ENCODE measurements at regions not wholly inside any gene's neighbourhood (a gene's known extent, or its start where the extent isn't known, plus 50 kb on each side); places are given as distances from the start of the nearest gene placed in this dataset.

DNA sequence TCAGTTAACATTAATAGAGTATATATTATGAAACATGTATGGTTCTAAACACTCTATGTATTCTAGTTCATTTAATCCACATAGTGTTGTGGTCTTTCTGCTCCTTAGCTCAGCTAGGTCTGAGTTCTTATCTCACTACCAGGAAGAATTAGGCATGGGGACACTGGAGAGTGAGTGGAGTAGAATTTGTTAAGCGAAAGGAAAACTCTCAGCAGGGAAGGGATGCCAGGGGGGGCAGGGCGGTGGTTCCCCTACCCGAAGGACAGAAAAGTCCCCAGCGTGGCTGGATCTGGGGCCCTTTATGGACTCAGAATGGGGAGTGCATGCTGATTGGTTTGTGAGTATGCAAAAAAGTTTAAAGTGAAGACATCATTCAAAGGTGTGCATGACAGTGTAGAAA, 727.5 kb downstream of the TBC1D32 start:
- Histone ChIP-seq H3F3A (ENCODE audit: insufficient read depth, low read length, poor library complexity, severe bottlenecking) (no peaks in the 10 kb centered on the region), H4K20me1 (ENCODE audit: insufficient read depth) (no peaks in the 10 kb centered on the region), H3K79me2 (replicated peaks; ENCODE audit: insufficient read depth, low read length) (no peaks in the 10 kb centered on the region), H3K9me3 (ENCODE audit: low read length) (no peaks in the 10 kb centered on the region), H2AFZ (ENCODE audit: low read depth, low read length) (no peak overlapping the region), H3K27me3 (ENCODE audit: insufficient read depth, low read depth, low read length) (no peaks in the 10 kb centered on the region), H3K27ac (ENCODE audit: low read length) (no peak overlapping the region), H3K9ac (ENCODE audit: low read length) (no peak overlapping the region), H3K4me3 (ENCODE audit: low read length) (no peak overlapping the region), H3K9me2 (ENCODE audit: insufficient read depth, low read length) (no peaks in the 10 kb centered on the region), H3K4me2 (ENCODE audit: low read length) (no peak overlapping the region), H3K36me3 (ENCODE audit: insufficient read depth, low read length) (no peaks in the 10 kb centered on the region)
- TF ChIP-seq EZH2 (IDR thresholded peaks at IDR 0.05; ENCODE audit: borderline replicate concordance, insufficient read depth, low read length, poor library complexity, severe bottlenecking) = no peak
- no peak for TF ChIP-seq EP300 (conservative IDR thresholded peaks at IDR 0.05; ENCODE audit: poor library complexity, severe bottlenecking)
- TF ChIP-seq POLR2AphosphoS5 (IDR thresholded peaks at IDR 0.05) = no peak
- TF ChIP-seq, protein P1, sequence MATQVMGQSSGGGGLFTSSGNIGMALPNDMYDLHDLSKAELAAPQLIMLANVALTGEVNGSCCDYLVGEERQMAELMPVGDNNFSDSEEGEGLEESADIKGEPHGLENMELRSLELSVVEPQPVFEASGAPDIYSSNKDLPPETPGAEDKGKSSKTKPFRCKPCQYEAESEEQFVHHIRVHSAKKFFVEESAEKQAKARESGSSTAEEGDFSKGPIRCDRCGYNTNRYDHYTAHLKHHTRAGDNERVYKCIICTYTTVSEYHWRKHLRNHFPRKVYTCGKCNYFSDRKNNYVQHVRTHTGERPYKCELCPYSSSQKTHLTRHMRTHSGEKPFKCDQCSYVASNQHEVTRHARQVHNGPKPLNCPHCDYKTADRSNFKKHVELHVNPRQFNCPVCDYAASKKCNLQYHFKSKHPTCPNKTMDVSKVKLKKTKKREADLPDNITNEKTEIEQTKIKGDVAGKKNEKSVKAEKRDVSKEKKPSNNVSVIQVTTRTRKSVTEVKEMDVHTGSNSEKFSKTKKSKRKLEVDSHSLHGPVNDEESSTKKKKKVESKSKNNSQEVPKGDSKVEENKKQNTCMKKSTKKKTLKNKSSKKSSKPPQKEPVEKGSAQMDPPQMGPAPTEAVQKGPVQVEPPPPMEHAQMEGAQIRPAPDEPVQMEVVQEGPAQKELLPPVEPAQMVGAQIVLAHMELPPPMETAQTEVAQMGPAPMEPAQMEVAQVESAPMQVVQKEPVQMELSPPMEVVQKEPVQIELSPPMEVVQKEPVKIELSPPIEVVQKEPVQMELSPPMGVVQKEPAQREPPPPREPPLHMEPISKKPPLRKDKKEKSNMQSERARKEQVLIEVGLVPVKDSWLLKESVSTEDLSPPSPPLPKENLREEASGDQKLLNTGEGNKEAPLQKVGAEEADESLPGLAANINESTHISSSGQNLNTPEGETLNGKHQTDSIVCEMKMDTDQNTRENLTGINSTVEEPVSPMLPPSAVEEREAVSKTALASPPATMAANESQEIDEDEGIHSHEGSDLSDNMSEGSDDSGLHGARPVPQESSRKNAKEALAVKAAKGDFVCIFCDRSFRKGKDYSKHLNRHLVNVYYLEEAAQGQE (IDR thresholded peaks at IDR 0.05; ENCODE audit: borderline replicate concordance) = no peak
- TF ChIP-seq, protein P2, sequence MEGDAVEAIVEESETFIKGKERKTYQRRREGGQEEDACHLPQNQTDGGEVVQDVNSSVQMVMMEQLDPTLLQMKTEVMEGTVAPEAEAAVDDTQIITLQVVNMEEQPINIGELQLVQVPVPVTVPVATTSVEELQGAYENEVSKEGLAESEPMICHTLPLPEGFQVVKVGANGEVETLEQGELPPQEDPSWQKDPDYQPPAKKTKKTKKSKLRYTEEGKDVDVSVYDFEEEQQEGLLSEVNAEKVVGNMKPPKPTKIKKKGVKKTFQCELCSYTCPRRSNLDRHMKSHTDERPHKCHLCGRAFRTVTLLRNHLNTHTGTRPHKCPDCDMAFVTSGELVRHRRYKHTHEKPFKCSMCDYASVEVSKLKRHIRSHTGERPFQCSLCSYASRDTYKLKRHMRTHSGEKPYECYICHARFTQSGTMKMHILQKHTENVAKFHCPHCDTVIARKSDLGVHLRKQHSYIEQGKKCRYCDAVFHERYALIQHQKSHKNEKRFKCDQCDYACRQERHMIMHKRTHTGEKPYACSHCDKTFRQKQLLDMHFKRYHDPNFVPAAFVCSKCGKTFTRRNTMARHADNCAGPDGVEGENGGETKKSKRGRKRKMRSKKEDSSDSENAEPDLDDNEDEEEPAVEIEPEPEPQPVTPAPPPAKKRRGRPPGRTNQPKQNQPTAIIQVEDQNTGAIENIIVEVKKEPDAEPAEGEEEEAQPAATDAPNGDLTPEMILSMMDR (IDR thresholded peaks at IDR 0.05; ENCODE audit: poor library complexity, severe bottlenecking) = no peak
- TF ChIP-seq RAD21 (conservative IDR thresholded peaks at IDR 0.05) = no peak

DNA sequence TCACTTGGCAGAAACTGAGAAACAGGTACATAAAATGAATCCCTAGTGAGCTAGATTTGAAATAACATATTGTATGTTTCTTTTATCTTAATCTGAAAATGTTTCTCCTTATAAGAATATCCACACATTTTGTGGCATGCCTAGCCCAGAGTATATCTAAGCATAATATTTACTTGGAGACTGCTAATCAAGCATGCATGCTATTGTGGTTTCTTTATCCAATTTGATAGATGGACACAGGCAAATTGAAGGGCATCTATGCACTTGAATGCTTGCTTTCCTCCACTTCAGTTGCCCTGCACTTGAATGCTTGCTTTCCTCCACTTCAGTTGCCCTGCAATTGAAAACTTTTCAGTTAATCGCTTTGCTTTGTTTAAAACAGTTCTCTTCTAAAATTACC, 729.8 kb downstream of the TBC1D32 start:
- Histone ChIP-seq H3K9me3 (ENCODE audit: low read length) (no peaks in the 10 kb centered on the region), H3K27ac (ENCODE audit: low read length) (no peak overlapping the region), H2AFZ (ENCODE audit: low read depth, low read length) (no peak overlapping the region), H3K4me2 (ENCODE audit: low read length) (no peak overlapping the region), H3K4me3 (ENCODE audit: low read length) (no peak overlapping the region), H3K27me3 (ENCODE audit: insufficient read depth, low read depth, low read length) (no peaks in the 10 kb centered on the region), H3F3A (ENCODE audit: insufficient read depth, low read length, poor library complexity, severe bottlenecking) (no peaks in the 10 kb centered on the region), H3K9me2 (ENCODE audit: insufficient read depth, low read length) (no peaks in the 10 kb centered on the region), H4K20me1 (ENCODE audit: insufficient read depth) (no peaks in the 10 kb centered on the region), H3K79me2 (replicated peaks; ENCODE audit: insufficient read depth, low read length) (no peaks in the 10 kb centered on the region), H3K9ac (ENCODE audit: low read length) (no peak overlapping the region), H3K36me3 (ENCODE audit: insufficient read depth, low read length) (no peaks in the 10 kb centered on the region)
- TF ChIP-seq RAD21 (conservative IDR thresholded peaks at IDR 0.05) = no peak
- TF ChIP-seq TAF1 (IDR thresholded peaks at IDR 0.05; ENCODE audit: low read depth) = no peak
- TF ChIP-seq SMC3 (conservative IDR thresholded peaks at IDR 0.05; ENCODE audit: poor library complexity) = no peak
- TF ChIP-seq POLR2AphosphoS5 (IDR thresholded peaks at IDR 0.05) = no peak
- TF ChIP-seq, protein P2 (IDR thresholded peaks at IDR 0.05; ENCODE audit: poor library complexity, severe bottlenecking) = no peak
- TF ChIP-seq, protein P1 (IDR thresholded peaks at IDR 0.05; ENCODE audit: borderline replicate concordance) = no peak
- TF ChIP-seq MXI1 (conservative IDR thresholded peaks at IDR 0.05; ENCODE audit: poor library complexity, severe bottlenecking) = no peak
- TF ChIP-seq EZH2 (IDR thresholded peaks at IDR 0.05; ENCODE audit: borderline replicate concordance, insufficient read depth, low read length, poor library complexity, severe bottlenecking) = no peak
- TF ChIP-seq EP300 (conservative IDR thresholded peaks at IDR 0.05; ENCODE audit: poor library complexity, severe bottlenecking) = no peak

All from neural cell (in vitro differentiated cells).